ENCODE measurements at regions not wholly inside any gene's neighbourhood (a gene's known extent, or its start where the extent isn't known, plus 50 kb on each side); places are given as distances from the start of the nearest gene placed in this dataset.

DNA sequence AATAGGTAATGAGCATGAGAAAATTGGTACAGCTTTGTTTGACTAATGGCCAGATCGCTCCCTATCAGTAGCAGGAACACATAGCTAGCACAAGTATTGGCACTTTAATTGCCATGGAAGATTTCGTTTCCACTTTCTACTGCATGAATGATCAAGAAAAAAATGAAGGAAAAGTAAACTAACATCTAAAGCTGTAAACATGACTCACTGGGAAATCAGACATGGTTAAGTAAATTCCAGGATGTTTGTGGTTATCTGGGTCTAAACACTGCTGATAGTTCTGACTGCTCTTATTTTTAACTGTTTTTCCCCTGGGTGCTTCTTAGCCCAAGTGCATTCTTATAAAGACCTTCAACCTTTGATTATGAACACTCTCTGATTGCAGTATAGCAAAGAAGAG is 388.9 kb downstream of the NR2F1-AS1 start:
- DNase-seq, result no peak
- in situ Hi-C loops (cut with MboI; ENCODE audit: low pct_unique_long_range_greater_than_20kb, low sequenced_read_pairs), result no loop called here

DNA sequence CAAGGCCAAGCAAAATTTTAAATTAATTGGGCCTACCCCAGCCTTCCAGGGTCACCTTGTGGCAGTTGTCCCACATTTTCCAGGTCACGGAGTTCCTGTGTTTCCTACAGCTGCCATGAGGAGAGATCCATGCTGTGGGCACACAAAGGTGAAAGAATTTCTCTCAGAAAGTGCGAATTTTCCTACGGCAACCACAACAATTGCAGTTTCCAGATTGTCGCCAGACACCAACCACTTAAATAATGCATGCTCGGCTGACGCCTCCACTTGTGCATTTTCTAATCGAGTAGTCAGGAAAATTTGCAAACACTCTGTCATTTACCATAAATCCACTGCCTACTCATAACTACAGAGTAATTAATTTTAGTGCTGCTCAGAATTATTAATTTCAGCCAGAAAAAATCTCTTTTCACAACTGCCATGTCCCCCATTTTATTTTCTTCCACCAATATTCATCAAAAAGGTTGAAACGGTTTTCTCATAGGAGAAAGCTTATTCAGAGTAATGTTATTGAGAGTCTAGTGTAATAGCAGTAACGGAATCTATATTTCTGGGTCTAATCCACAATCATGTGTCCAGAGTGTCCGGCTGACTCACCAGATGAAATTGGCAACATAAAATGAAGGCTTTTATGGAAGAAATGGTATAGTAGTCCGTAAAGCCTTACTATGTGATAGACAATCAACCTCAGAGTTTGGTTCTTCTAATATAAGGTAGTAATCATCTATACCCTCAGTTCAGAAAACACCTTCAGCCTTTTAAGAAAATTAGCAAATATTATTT is 389.8 kb downstream of the NR2F1-AS1 start:
- DNase-seq, result no peak
- in situ Hi-C loops (cut with MboI; ENCODE audit: low pct_unique_long_range_greater_than_20kb, low sequenced_read_pairs), result no loop called here

DNA sequence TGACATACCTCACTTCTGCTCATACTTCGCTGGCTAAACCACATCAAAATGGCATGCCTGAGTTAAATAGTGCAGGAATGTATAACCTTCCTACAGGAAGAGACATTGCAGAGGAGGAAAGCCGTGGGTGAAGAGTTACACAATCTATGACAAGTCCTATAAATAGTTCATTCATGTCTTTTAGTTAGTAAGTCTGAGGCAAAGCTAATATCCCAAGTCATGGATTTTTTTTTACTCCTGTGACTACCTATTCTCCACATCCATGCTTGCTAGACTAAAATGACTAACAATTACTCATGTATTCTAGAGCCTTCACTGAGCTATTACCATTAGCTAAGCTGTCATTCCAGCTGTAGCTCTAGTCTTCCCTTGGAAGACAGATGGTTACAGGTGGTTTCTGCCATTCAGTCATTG is 391.3 kb downstream of the NR2F1-AS1 start:
- in situ Hi-C loops (cut with MboI; ENCODE audit: low pct_unique_long_range_greater_than_20kb, low sequenced_read_pairs), result no loop called here
- DNase-seq, result no peak

DNA sequence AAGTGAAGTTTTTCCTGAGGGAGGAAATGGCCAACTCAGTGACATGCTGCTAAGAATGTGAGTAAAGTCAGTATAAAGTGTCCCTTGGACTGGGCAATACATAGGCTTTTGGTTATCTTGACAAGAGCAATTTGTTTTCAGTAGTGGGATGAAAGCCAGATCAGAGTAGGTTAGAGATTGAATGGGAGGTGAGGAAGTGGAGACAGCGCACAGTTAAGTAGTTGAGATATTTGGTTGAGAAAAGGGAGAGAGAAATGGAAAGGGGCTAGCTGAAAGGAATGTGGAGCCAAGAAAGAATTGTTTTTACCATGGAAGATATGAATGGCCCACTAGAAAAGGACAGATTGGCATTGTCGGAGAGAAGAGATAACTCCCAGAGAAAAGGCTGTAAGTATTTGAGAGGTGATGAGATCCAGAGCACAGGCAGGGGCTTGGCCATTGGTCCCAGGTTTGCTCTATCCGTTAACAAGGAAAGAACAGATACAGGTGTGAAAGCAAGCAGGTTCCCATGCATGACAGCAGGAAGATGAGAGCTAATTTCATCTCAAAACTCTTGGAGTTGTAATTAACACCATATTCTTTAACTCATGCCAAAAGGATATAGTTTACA is 392.0 kb downstream of the NR2F1-AS1 start:
- DNase-seq, result no peak
- in situ Hi-C loops (cut with MboI; ENCODE audit: low pct_unique_long_range_greater_than_20kb, low sequenced_read_pairs), result no loop called here

DNA sequence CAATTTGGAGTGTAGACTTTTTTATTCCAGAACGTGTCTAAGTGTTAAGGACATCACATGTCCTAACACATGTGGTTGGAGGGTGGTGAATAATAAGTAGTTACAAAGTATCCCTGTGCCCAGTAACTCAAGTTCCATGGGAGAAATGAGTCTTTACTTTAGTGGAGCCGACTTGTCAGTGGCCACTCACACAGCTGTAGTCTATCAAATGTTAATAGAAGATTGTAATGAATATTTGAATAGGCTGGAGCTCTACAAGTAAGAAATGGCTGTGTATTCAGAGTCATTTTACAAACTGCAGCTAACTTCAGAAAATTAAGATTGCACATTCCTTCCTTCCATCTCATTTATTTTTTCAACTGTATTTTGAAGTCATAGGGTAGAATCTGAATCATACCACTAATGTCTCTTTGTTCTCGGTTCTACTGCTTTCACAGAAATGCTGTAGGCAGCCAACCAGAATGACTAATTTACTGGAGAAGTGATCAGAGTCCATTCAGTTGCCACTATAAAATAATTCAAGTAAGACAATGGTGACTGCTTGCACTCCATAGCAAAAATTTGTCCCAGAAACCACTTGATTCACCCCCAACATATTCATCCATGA is 394.8 kb downstream of the NR2F1-AS1 start:
- in situ Hi-C loops (cut with MboI; ENCODE audit: low pct_unique_long_range_greater_than_20kb, low sequenced_read_pairs), result no loop called here
- no peak for DNase-seq

DNA sequence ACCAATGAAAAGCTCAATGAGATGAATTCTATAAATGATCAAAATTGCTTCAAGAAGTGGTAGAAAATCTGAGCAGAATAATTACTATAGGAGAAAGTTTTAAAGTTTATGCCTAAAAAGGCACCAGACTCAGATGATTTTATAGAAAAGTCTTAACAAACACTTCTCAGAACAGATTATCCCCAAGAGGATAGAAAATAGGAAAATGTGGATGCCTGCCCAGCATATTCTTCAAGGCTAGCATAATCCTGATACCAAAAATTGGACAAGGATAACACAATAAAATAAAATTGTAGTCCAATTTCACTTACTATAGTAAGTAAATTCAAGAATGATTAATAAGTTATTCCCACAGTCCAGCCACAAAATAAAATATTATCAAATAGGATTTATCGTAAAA is 397.0 kb downstream of the NR2F1-AS1 start:
- DNase-seq, result no peak
- in situ Hi-C loops (cut with MboI; ENCODE audit: low pct_unique_long_range_greater_than_20kb, low sequenced_read_pairs), result no loop called here

DNA sequence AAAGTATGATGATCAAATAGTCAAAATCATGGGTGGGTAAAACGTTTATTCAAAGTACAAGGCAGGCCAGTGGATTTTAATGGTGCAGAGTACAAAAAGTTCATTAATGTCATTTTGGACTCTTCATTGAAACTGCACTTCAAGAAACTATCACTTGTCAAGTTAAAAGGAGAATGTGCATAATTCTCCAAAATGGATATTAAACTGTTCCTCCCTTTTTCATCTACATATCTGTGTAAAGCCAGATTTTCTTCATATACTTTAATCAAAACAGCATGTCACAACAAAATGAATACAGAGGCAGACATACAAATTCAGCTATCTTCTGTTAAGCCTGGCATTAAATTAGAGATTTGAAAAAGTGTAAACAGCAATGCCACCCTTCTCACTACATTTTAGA is 401.6 kb downstream of the NR2F1-AS1 start:
- no peak for DNase-seq
- in situ Hi-C loops (cut with MboI; ENCODE audit: low pct_unique_long_range_greater_than_20kb, low sequenced_read_pairs), result no loop called here

DNA sequence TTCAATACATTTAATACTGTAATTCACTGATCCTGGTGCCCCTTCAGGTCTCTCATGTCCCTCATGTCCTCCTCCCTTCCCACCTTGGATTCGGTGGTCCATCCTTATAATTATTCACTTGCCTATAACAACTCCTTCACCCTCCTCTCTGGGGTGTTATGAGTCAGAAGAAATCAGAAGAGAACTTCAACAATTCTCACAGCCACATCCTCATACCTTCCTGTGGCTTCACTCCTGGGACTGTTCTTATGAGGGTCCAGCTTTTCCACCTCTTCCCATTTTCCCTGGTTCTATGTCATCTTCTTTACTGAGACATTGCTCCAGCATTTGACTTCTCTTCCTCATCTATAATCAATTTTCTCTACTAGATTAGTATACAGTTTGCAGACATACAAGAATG is 406.1 kb downstream of the NR2F1-AS1 start:
- no peak for DNase-seq
- in situ Hi-C loops (cut with MboI; ENCODE audit: low pct_unique_long_range_greater_than_20kb, low sequenced_read_pairs), result no loop called here

DNA sequence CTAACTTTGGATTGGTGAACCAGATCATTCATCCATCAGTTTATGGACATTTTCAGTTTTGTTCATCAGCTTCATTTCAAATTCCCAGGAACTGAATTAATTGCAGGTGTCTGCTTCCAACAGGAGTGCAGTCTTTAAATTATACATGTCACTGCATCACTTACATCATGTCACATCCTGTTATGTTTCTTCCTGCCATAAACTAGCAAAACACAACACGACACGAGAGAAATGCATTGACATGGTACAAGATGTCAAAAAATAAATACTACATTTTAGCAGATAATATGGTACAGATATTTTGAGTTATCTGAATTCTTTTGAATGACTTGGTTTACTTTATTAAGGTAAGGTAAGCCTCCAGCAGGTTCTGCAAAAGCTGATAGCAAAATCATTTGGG is 415.5 kb downstream of the NR2F1-AS1 start:
- DNase-seq, result no peak
- in situ Hi-C loops (cut with MboI; ENCODE audit: low pct_unique_long_range_greater_than_20kb, low sequenced_read_pairs), result no loop called here

DNA sequence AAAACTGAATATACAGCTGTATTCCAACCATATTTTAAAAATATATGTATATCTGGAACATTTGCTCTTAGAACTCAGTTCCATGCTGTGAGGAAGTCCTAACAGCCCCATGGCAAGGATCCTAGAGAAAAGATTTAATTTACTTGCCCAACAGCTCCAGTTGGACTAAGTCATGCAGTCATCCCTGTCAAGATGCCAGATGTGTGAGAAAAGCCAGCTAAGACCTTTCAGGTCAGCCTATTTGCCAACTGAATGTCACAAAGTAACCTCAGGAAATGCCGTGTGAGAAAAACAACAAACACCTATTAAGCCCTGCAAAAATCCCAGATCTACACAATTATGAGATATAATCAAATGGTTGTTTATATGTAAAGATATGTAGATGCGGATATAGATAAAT is 416.3 kb downstream of the NR2F1-AS1 start:
- DNase-seq, result no peak
- in situ Hi-C loops (cut with MboI; ENCODE audit: low pct_unique_long_range_greater_than_20kb, low sequenced_read_pairs), result no loop called here

DNA sequence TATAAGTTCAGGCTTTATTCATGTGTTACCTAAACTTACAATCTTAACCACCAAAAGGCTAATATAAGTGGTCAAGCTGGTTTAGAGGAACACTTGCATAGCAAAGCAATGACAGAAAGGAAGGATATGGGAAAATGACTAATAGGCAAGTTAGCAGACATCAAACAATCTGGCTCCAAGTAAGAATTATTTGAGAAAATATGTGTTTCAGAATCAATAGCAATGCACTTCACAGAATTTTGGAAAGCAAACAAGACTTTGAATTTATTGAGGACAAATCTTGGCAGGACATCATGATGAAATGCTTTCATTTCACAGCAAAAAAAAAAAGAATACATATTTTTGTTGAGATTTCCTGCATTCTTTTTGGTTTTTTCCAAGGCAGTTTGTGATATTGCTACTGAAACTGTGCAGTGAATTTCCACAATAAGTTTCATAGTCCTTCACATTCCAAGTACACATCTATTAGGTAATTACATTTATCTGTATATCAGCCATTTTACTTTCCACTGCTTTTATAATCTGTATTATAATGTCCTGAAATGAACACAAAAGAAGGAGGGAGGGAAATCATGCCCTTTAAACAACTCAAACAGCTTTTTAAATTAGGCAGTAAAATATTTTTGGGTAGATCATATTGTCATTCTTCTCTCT is 417.9 kb downstream of the NR2F1-AS1 start:
- no peak for DNase-seq
- in situ Hi-C loops (cut with MboI; ENCODE audit: low pct_unique_long_range_greater_than_20kb, low sequenced_read_pairs), result no loop called here

DNA sequence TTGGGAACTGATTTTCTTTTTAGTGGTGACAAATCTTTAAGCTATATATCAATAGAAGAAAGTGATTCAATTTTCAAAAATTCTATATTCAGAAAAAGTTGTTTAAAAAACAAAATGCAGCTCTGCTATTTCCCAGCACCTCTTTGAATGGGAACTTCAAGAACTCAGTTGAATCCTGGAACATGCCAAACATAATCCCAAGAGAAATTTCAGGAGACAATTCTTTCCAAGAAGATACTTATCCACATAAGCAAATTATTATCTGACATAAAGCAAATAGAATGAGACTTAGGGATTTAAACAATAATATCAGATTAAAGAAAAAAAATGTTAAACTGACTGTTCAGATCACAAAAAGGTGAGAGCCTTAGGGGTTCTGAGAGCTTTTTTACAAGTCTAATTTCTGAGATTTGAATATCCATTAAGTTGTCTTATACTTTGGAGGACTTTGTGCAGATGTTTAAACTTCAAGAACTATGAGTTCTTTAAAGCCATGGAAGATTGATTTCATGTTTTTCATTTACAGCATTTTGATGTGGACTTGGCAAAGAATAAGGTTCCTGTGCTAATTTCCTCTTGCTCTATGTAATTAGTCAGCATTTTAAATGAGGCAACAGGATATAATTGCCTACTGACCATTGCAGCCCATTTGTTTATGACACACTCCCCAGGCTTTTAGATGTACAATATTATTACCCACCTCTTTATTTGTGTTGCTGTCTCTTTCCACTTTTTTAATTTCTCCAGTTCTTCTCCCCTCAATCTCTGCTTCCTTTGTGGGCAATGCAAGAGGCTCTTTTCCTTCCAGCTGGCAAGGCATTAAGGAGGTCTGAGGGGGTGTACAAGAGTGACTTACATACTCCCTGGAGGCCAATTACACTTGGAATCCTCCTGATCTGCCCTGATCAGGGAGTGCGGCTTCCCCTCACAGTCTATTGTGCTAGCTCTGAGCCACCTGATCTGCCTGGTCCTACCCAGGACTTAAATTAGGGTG is 419.1 kb downstream of the NR2F1-AS1 start:
- in situ Hi-C loops (cut with MboI; ENCODE audit: low pct_unique_long_range_greater_than_20kb, low sequenced_read_pairs), result no loop called here
- DNase-seq, result no peak

DNA sequence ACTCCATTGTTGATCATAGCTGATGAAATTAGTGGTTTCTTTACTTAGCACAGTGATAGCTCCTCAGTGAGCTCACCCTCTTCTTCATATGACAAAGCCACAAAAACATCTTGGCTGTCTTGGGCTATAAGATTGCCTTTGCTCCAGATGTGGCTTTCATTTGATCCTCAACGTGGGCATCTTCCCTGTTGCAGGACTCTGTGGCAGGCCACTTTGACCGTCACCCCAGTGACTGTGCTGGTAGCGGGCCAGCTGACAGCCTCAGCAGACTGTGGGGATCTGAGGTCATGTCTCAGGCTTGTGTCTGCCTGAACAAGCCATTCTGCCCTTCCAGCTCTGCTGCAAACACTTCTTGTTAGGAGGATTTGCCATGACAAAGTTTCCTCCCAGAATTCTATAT is 422.2 kb downstream of the NR2F1-AS1 start:
- DNase-seq, result no peak
- in situ Hi-C loops (cut with MboI; ENCODE audit: low pct_unique_long_range_greater_than_20kb, low sequenced_read_pairs), result no loop called here

DNA sequence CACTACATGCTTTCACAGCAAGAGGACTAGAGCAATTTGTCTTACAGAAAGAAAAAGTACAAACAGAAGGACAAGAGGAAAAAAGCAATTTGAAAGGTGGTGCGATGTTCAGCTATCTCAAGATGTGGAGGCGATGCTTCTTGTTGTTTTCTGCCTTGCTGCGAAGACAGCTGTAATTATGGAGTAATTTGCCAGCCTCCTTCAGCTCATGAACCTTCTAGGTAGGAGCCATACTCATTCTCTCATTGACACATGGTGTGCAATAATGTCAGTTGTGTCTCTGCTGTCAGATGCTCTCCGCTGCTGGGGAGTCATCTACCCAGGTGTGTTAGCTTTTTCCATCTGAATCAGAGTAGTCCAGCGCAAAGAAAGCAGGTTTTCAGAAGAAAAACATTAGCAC is 424.5 kb downstream of the NR2F1-AS1 start:
- in situ Hi-C loops (cut with MboI; ENCODE audit: low pct_unique_long_range_greater_than_20kb, low sequenced_read_pairs), result no loop called here
- no peak for DNase-seq

DNA sequence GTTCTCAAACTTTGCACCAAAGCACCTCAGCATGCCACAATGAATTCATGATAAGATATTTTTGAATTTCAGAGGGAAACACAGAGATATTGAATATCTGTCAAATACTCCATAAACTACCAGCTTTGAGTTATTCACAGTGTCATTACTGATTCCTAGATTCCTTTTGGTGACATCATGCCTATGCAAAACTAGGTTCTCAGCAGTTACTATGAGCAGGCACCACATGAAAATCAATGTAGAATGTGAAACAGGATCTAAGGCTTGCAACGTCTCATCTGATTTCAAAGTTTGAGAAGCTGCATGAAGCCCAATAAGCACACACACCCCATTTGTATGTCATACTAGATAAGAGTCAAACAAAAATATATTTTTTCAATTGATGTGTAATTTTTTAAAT is 426.5 kb downstream of the NR2F1-AS1 start:
- in situ Hi-C loops (cut with MboI; ENCODE audit: low pct_unique_long_range_greater_than_20kb, low sequenced_read_pairs), result no loop called here
- no peak for DNase-seq

DNA sequence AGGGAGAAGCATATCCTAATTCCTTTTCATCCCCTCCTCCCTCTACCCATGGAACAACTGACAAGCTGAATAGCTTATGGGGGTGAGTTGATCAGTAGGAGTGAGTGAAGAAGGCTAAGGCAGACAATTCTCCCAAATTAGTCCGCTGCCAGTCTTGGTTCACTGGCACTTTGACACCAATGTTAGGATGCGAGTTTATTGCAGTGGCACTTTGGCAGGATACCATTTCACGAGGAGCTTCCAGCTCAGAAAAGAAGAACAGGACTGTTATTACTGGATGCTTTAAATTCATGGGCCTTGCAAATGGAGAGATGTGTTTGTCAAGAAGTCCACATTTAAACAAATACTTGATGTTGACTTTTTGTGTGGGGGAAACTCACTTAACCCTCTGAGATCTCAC is 427.6 kb downstream of the NR2F1-AS1 start:
- in situ Hi-C loops (cut with MboI; ENCODE audit: low pct_unique_long_range_greater_than_20kb, low sequenced_read_pairs), result no loop called here
- DNase-seq, result no peak

DNA sequence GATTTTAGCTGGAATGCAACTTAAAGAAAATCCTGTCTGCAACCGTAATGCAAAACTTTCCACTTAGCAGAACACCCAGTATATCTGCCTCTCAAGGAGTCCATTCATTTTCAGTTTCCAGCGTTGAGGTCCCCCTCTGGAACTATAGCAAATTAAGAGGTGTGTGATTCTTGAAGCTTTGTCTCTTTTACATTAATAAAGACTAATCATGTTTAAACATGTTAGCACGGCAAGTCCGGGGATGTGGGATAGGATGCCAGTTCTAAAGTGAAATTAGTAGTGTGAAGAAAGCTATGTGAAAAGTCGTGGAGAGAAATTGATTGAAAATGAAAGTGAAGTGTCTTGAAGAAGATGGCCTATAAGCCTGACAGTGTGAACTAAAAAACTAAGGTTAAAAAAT is 429.1 kb downstream of the NR2F1-AS1 start:
- in situ Hi-C loops (cut with MboI; ENCODE audit: low pct_unique_long_range_greater_than_20kb, low sequenced_read_pairs), result no loop called here

DNA sequence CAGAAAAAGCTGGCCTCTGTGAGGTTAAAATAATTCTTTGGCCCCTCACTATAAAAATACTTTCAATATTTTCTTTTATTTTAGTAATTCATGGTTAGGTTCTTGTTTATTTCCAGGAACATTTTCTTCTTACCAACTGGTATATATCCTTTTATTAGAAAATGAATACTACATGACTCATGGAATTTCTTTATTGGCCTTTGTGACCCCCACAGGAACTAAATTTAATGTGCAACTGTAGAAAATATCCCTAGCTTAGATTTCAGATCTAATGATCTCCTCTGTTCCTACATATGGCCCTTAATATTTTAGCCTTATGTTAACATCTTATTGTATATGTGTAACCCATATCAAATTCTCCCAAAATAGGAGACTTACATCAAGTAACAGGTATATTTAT is 429.9 kb downstream of the NR2F1-AS1 start:
- no peak for DNase-seq
- in situ Hi-C loops (cut with MboI; ENCODE audit: low pct_unique_long_range_greater_than_20kb, low sequenced_read_pairs), result no loop called here

More for the DNA sequence above, 429.1 kb downstream of the NR2F1-AS1 start:
- no peak for DNase-seq

Data from KBM-7 (cell line).